GM18861 (cell line): ENCODE measurements at regions not wholly inside any gene's neighbourhood (a gene's known extent, or its start where the extent isn't known, plus 50 kb on each side); places are given as distances from the start of the nearest gene placed in this dataset.
"Not testable (repeated sequence)": the region's sequence is repeated elsewhere in the genome, so short reads cannot be mapped to it uniquely, and the experiment has no call there.

Experiments used
- ATAC-seq: cut with Tn5 transposase; IDR thresholded peaks from one replicate; pipeline ENCODE4 v1.9.1; 2021; ENCODE audit not compliant: unreplicated experiment

DNA sequence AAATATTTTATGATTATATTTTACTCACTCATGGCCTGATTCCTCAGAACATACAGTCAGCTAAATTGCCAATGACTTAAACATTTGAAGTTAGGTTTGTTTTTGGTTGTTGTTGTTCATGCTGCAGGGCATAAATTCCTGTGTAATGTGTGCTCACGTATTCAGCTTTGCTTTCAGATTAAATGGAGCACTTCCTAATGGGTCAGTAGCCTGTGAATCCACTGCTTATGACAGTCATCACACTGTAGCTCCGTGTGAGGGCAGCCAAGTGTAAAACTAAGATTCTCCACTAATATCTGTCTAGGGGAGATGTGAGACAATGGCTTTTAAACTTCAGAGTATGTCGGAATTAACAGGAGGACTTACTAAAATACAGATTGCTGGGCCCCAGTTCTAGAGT, 955.8 kb downstream of the SPATA31A7 start:
- not testable (repeated sequence) for ATAC-seq
